NCI-H2029 (cell line): ENCODE measurements at regions not wholly inside any gene's neighbourhood (a gene's known extent, or its start where the extent isn't known, plus 50 kb on each side); places are given as distances from the start of the nearest gene placed in this dataset.

ENCODE experiments used
- DNase-seq: peaks from one replicate; lab custom pipeline; 2025; lab: John Stamatoyannopoulos, UW

DNA sequence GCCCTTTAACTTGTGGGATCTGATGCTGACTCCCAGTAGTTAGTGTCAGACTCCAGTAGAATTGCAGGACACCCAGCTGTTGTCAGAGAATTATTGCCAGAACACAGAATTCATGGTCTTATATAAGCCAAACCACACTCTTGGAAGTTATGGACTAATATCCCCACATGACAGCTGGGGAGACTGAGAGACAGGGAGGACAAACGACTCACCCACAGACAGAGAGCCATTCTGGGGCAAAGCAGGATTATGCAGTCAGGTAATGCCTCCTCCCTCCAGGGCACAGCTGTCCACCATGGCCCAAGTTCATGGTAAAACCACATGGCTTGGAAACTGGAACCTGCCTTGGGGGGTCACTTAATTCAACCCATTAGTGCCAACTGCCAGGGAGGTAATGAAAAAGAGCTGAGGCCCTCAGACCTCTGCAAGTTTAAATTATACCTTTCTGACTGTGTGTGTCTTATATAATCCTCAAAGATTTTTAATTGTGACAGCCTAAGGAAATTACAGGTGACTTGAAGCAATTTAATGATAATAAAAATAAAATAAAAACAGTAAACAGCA lies 299.5 kb downstream of the BUD13 start:
- DNase-seq: no peak

DNA sequence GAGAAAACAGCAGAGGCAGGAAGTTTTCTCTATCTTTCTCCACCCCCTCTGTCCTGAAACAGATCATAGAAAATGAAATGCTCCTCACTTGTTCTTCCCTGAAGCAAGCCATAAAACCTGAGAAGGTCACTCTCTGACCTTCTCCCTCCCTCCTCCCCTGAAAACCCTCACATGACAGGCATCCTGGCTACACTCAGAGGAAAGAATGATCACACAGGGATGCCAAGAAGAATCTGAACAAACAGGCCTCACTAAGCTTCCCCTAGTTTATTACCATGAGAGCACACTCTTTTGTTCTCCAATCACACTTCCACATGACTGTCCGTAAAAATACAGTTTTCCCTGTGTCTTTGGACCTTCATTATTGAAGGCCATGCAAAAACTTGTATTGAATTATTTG lies 300.1 kb downstream of the BUD13 start:
- DNase-seq: no peak

DNA sequence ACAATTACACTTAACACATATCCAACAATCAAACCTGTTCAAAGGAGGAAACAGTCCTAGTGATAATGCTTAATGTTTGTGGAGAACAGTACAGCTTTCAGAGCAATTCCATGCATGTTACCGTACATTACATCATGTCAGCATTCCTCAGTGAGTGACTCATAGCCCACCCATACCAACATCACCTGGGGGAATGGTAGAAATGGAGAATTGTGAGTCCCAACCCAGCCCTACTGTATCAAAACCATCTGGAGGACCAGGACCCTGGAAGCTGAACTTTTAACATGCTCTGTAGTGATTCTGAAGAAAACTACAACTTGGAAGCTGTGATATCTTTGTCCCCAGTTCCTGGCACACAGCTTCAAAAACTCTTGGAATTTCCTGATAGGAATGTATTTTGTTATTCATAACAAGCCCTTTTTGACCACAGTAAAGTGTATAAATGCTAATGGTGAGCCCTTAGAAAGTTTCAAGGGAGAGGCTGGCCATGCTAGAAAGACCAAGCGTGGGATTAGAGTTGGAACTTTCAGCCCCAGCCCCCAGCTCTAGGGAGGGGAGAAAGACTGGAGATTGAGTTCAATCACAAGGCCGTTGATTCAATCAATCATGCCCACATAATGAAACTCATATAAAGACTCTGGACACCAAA lies 301.1 kb downstream of the BUD13 start:
- no peak for DNase-seq

DNA sequence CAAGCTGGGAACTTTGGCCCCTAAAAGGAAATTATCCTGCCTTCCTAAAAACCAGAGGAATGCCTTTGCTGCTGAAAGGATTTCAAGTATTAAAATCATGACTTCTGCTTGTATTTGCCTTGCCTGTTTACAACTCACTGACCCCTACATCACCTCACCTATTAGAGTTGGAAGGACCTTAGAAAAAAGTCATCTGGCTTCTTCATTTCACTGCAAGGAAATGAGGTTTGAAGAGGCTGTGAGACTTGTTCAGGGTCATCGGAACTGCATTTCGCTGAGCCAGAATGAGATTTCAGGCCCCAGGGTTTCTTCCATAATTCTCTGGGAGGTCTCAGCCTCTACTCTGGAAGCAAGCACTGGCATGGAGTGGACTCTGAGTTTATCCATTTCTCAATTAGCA lies 304.1 kb downstream of the BUD13 start:
- no peak for DNase-seq

DNA sequence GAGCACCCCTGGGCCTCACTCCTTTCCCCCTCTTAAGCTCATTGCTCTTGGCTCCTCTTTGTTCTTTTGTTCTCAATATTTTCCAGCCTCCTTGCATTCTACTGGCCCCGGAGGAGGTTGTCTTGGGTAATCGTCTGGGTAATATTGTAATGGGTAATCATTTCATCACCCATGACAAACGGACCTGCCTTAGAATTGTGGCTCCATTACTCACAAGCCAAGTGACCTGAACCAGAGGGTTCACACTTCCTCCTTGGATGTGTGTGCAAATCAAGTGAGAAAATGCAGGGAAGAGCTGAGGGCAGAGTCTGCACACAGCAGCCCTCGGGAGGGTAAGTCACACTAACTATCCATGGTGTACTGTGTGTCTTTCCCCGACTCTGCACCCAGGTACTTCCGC lies 305.0 kb downstream of the BUD13 start:
- DNase-seq: no peak

DNA sequence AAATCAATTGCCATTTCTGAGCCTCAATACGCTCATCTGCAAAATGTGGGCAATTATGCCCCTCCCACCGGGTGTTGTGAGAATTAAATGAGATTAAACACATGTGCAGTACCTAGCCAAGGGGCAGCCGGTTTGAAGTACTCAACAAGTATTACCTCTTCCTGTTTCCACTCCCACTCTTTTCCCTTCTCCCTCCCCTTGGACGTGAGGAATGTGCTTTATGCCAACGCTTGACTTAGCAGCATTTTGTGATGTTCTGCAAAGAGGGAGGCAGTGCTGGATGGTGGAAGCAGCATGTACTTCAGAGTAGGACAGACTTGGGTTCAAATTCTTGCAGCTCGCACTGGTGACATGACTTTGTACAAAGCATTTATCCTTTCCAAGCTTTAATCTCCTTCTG lies 306.0 kb downstream of the BUD13 start:
- DNase-seq: no peak

DNA sequence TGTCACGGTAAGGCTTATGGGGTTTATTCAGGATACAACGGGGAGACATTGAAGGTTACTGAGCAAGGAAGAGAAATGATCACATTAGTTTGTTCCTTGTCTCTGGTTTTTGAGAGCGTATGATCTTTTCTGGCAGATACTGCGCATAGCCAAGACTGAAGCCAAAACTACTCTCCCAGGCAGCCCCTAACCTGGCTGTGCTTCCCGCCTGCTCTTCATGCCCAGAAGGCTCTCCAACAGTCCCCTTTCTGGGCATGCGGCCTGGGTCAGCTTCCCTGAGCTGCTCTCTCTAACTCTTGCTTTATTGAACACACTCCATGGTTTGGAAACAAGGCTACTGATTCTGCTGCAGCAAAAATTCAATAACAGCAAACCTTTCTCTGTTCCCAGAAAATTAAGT lies 306.6 kb downstream of the BUD13 start:
- no peak for DNase-seq

DNA sequence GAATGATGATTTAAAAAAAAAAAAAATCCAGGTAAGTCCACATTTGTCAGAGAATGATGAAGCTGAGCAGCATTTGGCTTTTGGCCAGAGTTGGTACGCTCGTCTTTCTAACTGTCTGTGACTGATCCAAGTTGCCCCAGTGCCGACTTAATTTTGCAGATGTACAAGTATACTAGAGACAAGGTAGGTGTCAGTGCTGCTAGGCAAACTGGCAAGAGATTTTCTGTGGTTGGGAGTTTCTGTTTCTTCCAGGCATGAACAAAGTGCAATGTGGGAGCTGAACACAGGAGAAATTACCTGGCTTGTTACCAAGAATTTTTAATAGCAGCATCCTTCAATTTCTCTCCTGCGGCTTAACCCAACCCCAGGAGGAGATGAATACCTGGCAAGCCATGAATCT lies 307.7 kb downstream of the BUD13 start:
- DNase-seq: no peak

DNA sequence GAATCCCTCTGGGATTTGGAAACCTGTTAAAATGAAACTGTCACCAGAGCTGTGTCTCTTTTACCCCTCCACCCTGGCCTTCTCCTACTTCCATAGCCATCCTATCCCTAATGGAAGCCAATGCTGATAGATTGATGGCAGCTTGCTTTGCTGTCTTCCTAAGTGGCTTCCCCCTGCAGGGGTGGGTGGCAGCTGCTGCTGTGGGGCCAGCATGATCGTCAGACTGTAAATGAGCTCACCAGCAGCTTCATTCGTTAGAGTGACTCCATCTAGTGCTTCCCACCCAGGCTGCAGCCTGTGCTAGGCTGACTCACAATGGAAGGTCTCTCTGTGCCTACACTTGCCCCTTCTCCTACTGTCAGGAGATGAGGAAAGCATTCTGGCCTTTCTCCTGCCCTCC lies 311.0 kb downstream of the BUD13 start:
- DNase-seq: no peak

DNA sequence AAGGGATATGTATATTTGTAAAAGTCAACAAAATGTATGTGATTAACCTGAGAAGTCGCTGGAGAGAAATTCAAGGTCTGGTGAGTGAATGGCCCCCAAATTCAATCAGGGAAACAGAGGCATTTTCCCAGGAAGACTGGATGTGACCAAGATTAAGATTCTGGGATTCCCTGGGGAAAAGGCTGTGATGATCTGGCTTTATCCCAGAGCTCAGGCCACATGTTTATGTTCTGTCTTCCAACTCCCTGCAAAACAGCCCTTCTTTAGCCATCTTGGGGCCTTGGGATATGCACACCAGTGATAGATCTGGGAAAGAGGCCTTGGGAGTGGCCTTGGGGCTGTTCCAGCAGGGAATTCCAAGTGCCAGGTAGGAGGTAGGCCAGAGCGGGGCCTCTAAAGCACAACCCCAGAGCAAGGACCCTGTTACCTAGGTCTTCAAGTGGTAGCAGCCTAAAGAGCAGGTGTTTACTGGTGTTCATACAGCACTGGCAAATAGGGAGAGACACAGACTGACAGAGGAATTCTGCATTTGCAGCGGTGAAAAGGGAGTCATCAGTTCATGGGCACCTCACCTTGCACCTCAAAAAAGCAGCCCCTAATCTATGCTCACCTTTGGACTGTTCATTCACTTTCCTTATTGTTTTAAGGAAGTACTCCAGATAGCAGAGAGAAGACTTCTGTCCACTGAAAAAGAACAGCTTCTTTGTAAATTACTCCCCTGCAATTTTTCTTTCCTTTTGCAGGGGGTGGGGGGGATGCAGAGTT lies 312.4 kb downstream of the BUD13 start:
- DNase-seq: no peak

DNA sequence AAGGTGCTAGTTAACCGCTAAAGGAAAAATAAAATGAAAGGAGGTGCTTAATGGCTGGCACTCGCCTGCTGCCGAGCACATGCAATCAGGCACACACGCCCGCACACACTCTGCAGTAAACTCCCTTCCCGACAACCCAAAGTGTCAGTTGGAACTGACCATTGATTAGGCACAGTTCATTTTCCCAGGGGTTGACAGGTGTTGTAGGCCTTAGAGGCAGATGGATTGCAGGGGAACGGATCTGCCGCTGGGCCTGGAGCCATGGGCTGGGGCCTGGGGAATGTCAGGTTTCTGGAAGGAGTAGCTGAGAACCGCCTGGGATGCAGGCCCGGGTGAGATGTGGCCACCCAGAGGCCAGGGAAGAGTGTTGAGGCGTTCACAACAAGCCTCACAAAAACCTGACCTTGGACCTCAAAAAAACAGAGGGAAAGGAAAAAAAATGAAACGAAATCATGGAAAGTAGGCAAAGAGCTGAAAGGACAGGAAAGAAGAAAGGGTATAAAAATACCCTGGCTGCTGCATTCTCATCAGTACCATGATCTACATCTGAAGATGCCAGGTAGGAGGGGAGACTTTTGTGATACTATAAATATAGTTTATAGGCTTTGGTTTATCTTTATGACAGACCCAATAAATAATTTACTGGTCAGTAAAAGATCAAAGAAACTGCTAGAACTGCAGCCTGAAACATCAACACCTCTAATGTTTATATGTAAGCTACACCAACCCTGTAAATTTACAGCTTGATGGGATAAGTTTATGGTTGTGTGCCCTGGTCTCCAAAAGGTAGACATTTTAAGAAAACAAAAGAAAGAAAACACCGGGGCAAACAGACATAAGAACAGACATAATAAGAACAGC lies 313.4 kb downstream of the BUD13 start:
- no peak for DNase-seq

DNA sequence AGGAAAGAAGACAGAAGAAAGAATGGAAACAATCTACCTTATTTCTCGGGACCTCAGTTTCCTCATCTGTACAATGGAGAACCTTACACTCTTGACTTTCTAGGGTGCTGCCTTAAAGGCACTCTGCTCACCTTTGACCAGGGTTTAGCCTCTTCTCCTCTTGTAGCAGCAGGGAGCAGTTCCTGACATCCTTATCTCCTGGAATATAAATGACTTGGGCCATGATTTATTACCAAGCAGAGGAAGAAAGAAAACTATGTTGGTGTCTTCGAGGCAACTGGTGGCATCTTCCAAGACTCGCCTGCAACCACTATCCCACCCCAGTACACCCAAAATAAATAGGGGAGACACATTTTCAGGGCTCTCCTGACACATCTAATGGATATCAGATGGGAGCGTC lies 314.2 kb downstream of the BUD13 start:
- no peak for DNase-seq

DNA sequence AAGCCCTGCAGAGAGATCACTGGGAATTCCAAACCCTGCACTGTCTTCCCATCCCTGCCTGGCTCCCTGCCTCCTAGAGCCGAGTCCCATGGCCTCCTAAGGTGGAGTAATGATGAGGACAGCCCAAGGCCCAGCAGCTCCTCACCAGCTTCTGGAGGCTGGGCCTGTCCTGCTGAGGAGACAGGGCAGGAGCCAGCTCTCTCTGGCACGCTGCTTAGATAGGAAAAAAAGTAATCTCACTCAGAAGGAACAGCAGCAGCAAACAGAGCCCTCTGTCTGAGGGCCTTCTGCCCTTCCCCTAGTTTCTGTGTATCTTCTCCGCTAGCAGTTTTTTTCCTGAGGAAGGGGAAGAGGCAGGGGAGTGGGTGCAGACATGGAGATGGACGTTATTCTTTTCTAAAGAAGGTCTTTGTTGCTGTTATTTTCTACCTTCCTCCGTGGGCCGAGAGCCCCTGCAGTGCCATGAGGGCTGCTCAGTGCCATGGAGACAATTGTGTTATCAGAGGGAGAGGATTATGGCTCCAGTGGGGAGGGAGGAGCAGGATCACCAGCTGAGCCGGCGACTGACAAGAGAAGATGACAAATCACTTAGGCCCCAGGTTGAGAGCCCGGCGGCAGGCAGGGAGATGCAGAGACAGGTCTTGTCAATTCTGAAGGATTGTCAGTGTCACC lies 315.3 kb downstream of the BUD13 start:
- no peak for DNase-seq

DNA sequence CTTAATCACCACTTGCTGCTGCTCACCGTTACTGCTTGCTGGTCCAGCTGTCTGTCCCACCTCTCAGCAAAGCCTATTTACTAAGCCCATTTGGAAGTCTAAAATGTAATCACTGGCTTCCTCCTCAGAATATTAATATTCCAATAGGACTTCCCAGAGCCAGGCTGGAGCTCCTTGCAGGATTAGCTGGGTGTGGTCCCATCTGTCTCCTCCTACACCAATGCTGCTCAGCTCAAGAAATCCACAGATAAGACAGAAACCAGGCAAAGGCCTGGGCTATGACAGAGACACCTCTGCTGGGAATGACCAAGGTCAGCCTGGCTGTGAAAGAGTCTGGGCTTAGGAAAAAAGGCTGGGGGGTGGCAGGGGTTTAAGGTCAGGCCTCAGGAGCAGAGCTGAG lies 317.8 kb downstream of the BUD13 start:
- DNase-seq: no peak

DNA sequence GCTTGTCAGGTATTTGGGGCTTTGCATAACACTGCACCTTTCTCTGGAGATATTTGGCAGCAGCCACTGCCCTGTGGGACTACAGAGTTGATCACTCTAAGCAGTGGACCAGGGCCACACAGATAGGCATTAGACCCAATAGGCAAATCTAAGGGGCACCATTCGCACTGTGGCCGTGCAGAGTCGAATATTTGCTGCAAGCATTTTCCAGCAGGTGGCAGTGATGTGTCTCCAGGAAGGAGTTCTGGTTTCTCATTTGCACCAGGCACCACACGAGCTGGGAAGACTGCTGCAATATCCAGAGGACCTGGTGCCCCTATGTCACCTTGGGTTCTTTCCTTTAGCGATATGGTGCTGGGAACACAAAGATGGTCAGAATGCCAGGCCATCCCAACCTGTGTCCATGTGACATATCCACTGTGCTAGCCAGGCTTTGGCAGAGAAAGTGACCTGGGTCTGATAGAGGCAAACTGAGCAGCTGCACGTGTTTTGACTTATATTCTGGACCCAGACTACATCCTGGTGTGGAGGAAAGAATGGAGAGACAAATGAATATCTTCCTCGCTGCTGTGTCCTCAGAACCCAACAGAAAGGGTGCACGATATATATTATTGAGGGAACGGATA lies 318.7 kb downstream of the BUD13 start:
- peak; percentile 58 for DNase-seq

DNA sequence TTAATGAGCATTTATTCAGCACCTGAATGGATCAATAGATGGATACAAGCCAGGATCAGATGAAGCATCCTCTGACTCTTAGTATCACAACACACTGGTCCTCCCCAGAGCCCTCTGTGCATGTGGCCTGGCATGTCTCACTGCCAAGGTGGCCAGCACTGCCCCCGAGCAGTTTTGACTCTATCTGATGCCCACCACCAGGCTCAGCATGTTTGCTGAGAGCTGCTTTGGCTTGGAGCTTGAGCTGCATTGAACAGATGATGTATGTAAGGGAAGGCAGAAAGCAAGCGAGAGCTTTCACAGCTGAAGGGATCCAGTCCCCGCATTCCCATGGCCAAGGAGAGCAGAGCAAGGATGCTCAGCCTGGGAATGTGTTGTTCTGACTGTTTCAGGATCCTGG lies 320.3 kb downstream of the BUD13 start:
- no peak for DNase-seq

DNA sequence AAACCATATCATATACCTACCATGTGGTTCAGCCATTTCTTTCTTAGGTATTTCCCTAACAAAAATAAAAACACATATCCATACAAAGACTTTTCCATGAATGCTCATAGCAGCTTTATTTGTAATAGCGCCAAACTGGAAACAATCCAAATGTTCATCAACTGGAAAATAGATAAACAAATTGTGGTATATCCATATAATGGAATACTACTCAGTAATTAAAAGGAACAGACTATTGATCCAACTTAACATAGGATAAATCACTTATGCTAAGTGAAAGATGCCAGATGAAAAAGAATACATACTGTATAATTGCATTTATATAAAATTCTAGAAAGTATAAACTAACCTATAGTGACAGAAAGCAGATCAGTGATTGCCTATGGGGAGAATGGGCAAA lies 323.3 kb downstream of the BUD13 start:
- DNase-seq: no peak

DNA sequence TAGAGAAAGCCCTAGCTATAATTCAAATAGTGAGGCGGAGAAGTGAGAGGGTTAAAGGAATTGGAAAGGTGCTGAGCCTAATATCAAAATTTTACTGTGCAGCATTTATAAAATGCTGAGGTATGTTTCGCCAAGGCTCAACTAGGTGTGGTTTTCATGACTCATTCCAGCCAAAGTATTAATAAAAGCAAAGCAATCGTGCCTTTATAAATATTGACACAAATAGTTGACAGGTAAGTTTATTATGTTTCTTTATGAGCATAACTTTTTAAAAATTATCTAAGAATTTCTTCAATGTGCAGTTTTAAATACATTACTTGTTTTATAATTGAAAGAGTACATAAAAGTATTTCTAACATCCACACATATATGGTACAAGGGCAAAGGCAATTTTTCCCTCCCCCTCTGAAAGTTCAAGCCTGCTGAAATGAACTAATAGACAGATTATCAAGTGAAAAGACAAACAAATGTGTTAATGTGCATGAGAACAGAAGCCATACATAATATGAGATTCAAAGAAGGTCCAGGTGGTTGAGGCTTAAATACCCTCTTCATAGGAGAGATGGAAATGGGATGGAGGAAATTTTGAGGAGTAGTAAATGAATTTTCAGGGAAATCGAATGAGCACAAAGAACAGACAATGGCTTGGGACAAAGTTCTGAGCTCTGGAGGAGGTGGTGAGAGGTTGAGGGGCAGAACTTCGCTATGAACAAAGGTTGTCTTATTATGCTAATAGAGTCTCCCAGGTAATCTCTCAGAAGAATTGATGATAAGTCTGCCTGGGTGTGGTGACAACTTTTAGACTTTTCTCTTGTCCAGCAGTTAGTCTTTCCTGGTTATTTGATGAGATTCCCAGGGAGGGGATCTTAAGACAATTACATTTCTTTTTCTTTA lies 326.5 kb downstream of the BUD13 start:
- DNase-seq: no peak

DNA sequence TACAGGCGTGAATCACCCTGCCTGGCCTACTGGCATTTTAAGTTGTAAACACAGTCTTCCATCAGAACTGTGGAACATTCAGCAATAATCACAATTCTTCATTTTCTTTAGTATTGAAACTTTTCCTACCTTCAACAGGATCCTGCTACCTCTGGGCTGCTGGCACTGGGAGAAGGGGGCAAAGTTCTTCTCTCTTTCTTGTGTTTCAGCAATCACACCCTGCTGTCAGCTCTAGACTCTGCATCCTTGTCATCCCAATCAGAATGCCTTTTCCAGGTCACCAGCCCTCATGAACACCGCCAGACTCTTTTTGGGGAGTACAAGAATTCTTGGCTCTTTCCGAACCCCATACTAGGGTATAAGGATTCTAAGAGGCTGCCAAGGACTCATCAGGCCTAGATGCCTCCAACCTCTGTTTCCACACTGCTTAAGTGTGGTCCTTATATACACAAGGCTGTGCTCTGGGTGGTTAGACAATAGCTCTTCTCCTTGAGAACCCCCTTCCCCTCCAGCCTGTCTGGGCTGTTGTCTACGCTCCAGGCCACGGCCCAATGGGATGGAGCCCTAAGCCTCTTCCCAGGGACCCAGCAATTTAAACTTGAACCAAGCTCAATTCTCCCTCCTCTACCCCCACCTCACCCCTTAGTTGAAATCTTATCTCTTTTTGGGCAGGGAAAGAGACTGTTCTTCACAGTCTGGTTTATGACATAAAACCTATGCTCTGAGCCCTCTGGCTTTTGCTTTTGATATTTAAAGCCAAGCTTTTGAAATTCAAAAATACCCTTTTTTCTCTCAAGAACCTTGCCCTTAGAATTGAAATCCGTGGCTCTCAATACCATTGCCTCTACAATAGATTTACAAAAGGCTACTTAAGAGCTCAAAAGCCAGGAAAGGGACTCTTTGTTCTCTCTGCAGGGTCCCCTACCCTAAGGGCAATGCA lies 327.4 kb downstream of the BUD13 start:
- DNase-seq: no peak
